Mammary epithelial cell (primary cell): ENCODE measurements at regions not wholly inside any gene's neighbourhood (a gene's known extent, or its start where the extent isn't known, plus 50 kb on each side); places are given as distances from the start of the nearest gene placed in this dataset.

Source experiments
- EZH2 ChIP-seq: IDR thresholded peaks from 2 replicates; pipeline ENCODE4 v1.6.1; 2012; ENCODE audit warnings: low read length, inconsistent platforms, borderline replicate concordance
- TF ChIP-seq, protein P1 (sequence below), 2 donors: IDR thresholded peaks in 1 of 2; conservative IDR thresholded peaks in 1 of 2; 2 replicates each; pipeline ENCODE4 v1.5.1; 2011 to 2012; ENCODE audit warnings: inconsistent platforms in 2 of 2, low read length in 2 of 2, mild to moderate bottlenecking in 2 of 2, control low read depth in 1 of 2, low read depth in 1 of 2; ENCODE audit not compliant: insufficient read depth in 1 of 2; ENCODE audit errors: extremely low read depth in 1 of 2

DNA sequence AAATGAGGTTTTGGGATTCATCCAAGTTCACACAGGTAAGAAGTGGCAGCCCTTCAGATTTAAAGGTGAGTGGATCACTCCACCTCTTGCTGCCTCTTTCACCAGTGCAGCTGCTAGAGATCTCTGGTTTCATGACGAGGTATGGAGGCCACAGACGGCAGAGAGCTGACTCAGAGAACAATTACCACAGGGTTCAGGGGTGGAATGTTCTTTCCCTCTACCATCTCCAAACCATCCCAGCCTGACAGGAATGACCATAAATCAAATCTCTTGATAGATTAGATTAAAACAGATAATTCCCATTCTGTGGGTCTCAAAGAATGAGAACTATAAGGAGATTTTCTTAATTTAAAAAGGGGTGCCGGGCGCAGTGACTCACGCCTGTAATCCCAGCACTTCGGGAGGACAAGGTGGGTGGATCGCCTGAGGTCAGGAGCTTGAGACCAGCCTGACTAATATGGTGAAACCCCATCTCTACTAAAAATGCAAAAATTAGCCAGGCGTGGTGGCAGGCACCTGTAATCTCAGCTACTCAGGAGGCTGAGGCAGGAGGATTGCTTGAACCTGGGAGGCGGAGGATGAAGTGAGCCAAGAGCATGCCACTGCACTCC lies 174.2 kb upstream of the ATP11B start:
- TF ChIP-seq, protein P1, sequence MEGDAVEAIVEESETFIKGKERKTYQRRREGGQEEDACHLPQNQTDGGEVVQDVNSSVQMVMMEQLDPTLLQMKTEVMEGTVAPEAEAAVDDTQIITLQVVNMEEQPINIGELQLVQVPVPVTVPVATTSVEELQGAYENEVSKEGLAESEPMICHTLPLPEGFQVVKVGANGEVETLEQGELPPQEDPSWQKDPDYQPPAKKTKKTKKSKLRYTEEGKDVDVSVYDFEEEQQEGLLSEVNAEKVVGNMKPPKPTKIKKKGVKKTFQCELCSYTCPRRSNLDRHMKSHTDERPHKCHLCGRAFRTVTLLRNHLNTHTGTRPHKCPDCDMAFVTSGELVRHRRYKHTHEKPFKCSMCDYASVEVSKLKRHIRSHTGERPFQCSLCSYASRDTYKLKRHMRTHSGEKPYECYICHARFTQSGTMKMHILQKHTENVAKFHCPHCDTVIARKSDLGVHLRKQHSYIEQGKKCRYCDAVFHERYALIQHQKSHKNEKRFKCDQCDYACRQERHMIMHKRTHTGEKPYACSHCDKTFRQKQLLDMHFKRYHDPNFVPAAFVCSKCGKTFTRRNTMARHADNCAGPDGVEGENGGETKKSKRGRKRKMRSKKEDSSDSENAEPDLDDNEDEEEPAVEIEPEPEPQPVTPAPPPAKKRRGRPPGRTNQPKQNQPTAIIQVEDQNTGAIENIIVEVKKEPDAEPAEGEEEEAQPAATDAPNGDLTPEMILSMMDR (conservative IDR thresholded peaks at IDR 0.05 in 1 of 2, IDR thresholded peaks at IDR 0.05 in 1 of 2; ENCODE audit: extremely low read depth in 1 of 2, insufficient read depth in 1 of 2, low read depth in 1 of 2, low read length in 2 of 2) = no peak
- no peak for TF ChIP-seq EZH2
